Mucosa of rectum (tissue), 2 donors: ENCODE measurements at regions not wholly inside any gene's neighbourhood (a gene's known extent, or its start where the extent isn't known, plus 50 kb on each side); places are given as distances from the start of the nearest gene placed in this dataset.
A peak's percentile ranks its signal among the peaks of the same experiment; 100 is the strongest.

Experiments used
- H3K27ac ChIP-seq, 2 donors: one replicate each; pipeline ENCODE4 v1.7.0; 2013; ENCODE audit warnings: inconsistent platforms in 2 of 2, low read depth in 2 of 2, low read length in 2 of 2
- H3K27me3 ChIP-seq, 2 donors: one replicate each; pipeline ENCODE4 v1.7.0; 2013; ENCODE audit warnings: low read length in 2 of 2; ENCODE audit not compliant: control insufficient read depth in 2 of 2, insufficient read depth in 2 of 2
- H3K36me3 ChIP-seq, 2 donors: one replicate each; pipeline ENCODE4 v1.7.0; 2013; ENCODE audit warnings: low read length in 2 of 2; ENCODE audit not compliant: control insufficient read depth in 2 of 2, insufficient read depth in 2 of 2
- H3K4me1 ChIP-seq, 2 donors: one replicate each; pipeline ENCODE4 v1.7.0; 2013; ENCODE audit warnings: low read length in 2 of 2, mild to moderate bottlenecking in 1 of 2; ENCODE audit not compliant: control insufficient read depth in 2 of 2, insufficient read depth in 2 of 2
- H3K4me3 ChIP-seq, 2 donors: one replicate each; pipeline ENCODE4 v1.7.0; 2013; ENCODE audit warnings: low read length in 2 of 2
- H3K9ac ChIP-seq, 2 donors: one replicate each; pipeline ENCODE4 v1.7.0; 2013; ENCODE audit warnings: low read length in 2 of 2, low read depth in 1 of 2, mild to moderate bottlenecking in 1 of 2
- H3K9me3 ChIP-seq, 2 donors: one replicate each; pipeline ENCODE4 v1.7.0; 2013; ENCODE audit warnings: low read length in 2 of 2; ENCODE audit not compliant: control insufficient read depth in 2 of 2
- donor health status: healthy.
- donor health status: Normal muscosa, but diverticular disease.

- Histone ChIP-seq H3K4me3 (no peak overlapping the region), H3K9me3 (no peaks in the 10 kb centered on the region), H3K9ac (no peak overlapping the region), H3K36me3 (no peaks in the 10 kb centered on the region), H3K4me1 (no peaks in the 10 kb centered on the region), H3K27ac (no peak overlapping the region), H3K27me3 (no peaks in the 10 kb centered on the region)
These were observed 134.8 kb upstream of the PAQR3 start for GRCh38 chr4:79074040-79074439.

DNA sequence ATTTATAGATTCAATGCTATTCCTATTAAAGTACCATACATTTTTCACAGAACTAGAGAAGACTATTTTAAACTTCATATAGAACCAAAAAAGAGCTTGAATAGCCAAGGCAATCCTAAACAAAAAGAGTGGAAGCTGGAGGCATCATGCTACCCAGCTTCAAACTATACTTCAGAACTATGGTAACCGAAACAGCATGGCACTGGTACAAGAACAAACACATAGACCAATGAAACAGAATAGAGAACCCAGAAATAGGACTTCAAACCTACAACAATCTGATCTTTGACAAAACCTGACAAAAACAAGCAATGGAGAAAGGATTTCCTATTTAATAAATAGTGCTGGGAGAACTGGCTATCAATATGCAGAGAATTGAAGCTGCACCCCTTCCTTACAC lies 134.2 kb upstream of the PAQR3 start:
- Histone ChIP-seq H3K27me3 (no peaks in the 10 kb centered on the region), H3K4me3 (no peak overlapping the region), H3K9ac (no peak overlapping the region), H3K27ac (no peak overlapping the region), H3K36me3 (no peaks in the 10 kb centered on the region), H3K4me1 (no peaks in the 10 kb centered on the region), H3K9me3 (no peaks in the 10 kb centered on the region)

DNA sequence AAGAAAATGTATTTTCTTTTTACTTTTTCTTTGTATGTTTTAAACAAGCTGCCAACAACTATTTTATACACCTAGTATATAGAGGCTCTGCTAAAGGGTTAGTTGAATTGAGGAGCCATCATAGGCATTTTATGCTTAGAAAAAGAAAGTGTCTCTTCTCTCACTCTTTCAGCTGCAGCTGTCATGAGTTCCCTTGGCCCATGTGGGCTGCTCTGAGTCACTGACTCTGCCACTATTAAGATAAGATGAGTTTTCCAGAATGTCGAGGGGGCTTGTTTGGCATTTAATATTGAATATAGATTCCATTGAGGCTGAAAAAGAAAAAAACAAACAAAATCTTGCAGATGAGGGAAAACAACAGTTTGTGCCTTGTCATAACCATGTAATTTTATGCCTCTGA lies 126.0 kb upstream of the PAQR3 start:
- Histone ChIP-seq H3K4me3 (no peak overlapping the region), H3K9me3 (no peaks in the 10 kb centered on the region), H3K4me1 (no peaks in the 10 kb centered on the region), H3K9ac (no peak overlapping the region), H3K27ac (no peak overlapping the region), H3K27me3 (no peaks in the 10 kb centered on the region), H3K36me3 (no peaks in the 10 kb centered on the region)

GRCh38 chr4:79064806-79065205 lies 125.6 kb upstream of the PAQR3 start:
- Histone ChIP-seq H3K27me3 (no peaks in the 10 kb centered on the region), H3K9me3 (no peaks in the 10 kb centered on the region), H3K36me3 (no peaks in the 10 kb centered on the region), H3K4me1 (no peaks in the 10 kb centered on the region), H3K9ac (no peak overlapping the region), H3K4me3 (no peak overlapping the region), H3K27ac (no peak overlapping the region)

DNA sequence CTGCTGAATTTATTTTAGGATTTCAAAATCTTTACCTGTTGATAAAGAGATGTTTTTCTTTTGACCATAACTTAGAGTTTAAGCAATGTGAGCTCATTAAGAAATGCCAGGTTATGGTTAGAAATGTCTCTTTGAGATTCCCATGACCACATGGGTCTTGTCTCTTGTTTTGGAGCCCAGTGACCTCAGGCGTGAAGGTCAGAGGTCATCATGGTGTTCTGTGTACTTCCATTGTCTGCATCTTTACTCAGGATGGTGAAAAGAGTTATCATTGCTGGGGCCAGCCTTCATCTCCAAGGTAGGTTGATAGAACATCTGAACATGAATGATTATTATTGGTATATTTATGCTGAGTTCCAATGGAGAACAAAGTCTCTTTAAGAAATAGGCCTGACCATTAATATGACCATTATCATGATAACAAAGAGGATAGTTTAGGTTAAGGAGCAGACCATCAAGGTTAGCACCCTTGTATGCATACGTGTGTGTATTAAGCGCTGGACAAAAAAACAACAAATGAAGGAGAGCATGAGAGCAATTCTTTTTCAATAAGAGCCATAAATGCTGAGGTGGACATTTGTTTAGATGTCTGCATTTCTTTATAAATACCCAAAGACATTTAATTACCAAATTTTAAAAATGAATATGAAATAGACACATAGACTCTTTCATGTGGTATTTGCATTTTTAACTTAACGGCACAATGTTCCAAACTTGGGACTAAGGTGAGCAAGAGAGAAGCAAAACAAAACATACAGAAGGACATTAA lies 120.6 kb upstream of the PAQR3 start:
- Histone ChIP-seq H3K36me3 (no peaks in the 10 kb centered on the region), H3K4me3 (no peak overlapping the region), H3K27me3 (no peaks in the 10 kb centered on the region), H3K27ac (no peak overlapping the region), H3K9ac (no peak overlapping the region), H3K9me3 (no peaks in the 10 kb centered on the region), H3K4me1 (no peaks in the 10 kb centered on the region)

DNA sequence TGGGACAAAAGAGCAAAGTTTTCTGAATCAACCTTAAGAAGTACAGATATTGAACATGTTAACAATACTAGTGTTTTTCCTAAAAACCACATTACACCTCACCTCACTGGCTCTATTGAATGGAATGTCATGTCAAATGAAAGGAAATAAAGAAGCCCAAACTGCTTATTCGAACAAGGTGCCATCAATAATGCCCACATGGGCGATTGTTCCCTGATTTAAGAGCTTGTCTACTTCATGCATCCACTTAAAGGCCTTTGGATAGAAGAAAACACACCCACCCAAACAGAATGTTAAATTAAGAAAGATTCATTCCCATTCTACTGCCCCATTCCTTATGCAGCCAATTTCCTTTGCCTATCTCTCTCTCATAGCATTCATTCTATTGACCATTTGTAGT lies 118.5 kb upstream of the PAQR3 start:
- Histone ChIP-seq H3K9ac (no peak overlapping the region), H3K27me3 (no peaks in the 10 kb centered on the region), H3K9me3 (no peaks in the 10 kb centered on the region), H3K27ac (no peak overlapping the region), H3K4me1 (no peaks in the 10 kb centered on the region), H3K36me3 (no peaks in the 10 kb centered on the region), H3K4me3 (no peak overlapping the region)

DNA sequence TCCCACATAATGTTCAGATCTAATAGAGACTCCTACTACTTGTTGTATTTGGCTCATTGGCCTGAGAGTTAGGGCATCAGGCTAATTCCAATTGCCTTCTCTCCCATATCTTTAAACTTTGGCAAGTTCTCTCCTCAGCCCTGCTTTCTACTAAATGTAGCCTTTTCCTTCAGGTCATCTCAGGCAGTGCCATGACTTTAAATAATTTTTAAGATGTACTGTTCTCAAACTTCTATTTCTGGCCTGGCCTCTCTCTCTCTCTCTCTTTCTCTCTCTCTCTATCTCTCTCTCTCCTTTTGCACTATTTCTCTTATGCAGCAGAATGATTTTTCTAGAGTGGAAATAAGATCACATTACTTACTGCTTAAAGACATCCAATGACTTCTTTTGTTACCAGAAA lies 114.5 kb upstream of the PAQR3 start:
- Histone ChIP-seq H3K36me3 (no peaks in the 10 kb centered on the region), H3K27ac (no peak overlapping the region), H3K9ac (no peak overlapping the region), H3K27me3 (no peaks in the 10 kb centered on the region), H3K4me1 (no peaks in the 10 kb centered on the region), H3K4me3 (no peak overlapping the region), H3K9me3 (no peaks in the 10 kb centered on the region)

DNA sequence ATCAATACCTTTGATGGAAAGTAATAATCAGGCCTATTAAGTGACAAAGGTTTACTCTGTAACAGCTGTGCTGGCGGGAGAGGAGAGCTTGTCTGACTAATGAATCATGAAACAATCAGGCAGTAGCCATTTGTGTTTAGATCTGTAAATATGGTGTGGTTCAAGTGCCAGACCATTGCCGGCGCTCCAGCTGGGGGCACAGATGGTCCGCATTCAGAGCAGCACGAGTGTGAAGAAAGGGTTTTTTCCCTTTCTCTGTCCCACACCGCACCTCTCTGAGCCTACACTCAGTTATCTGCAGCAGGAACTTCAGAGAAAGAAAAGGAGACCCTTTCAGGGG lies 111.3 kb upstream of the PAQR3 start:
- Histone ChIP-seq H3K27ac (no peak overlapping the region), H3K9me3 (no peaks in the 10 kb centered on the region), H3K4me1 (peaks cover 0 to 3% of the 10 kb centered on the region in 2 donors), H3K27me3 (no peaks in the 10 kb centered on the region), H3K4me3 (peak overlapping the region; percentile 10 to 59), H3K9ac (peak overlapping the region in 1 of 2 donors; percentile 47), H3K36me3 (no peaks in the 10 kb centered on the region)

DNA sequence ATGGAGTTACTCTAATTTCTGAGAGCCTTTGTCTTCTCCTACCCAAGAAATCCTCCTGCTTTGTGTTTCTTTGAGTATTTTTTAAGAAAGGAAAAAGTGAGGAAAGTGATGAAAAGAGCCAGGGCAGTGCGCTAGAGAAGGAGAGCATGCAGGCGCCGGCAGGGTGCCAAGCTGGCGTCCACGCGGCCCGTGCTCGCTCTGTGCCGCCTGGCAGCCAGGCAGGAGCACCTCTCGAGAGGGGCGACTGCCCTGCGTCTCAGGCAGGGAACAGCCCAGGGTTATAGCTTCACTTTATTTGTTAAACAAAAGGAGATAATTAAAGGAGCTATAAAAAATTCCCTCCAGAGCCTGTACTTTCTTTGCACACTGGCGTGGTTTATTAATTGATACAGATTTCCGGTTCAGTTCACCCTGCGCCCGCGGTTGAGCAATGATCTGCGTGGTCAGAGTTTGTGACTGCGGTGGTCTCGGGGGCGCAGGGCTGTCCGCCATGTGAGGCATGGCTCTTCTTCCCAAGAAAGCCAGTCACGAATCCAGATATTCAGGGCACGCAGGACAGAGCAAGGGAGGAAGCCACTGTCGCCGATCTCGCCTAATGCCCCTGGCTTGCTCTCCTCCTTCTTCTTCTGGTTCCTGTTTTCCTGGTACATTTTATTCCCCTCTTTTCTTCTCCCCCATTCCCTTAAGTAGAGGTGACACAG lies 110.8 kb upstream of the PAQR3 start:
- H3K9ac ChIP-seq, result peak overlapping the region in 1 of 2 donors; percentile 47
- H3K9me3 ChIP-seq, result no peaks in the 10 kb centered on the region
- H3K4me1 ChIP-seq, result peaks cover 0 to 3% of the 10 kb centered on the region in 2 donors
- H3K4me3 ChIP-seq, result peak overlapping the region; percentile 10 to 59
- no peaks in the 10 kb centered on the region for H3K27me3 ChIP-seq
- H3K36me3 ChIP-seq, result no peaks in the 10 kb centered on the region
- H3K27ac ChIP-seq, result no peak overlapping the region

- no peak overlapping the region for H3K27ac ChIP-seq
These were observed 109.6 kb upstream of the PAQR3 start for GRCh38 chr4:79048878-79049277.

More at GRCh38 chr4:79048878-79049277, 109.6 kb upstream of the PAQR3 start:
- Histone ChIP-seq H3K27me3 (no peaks in the 10 kb centered on the region), H3K4me3 (no peak overlapping the region), H3K9me3 (no peaks in the 10 kb centered on the region), H3K9ac (no peak overlapping the region), H3K36me3 (no peaks in the 10 kb centered on the region), H3K4me1 (peaks cover 0 to 3% of the 10 kb centered on the region in 2 donors)
